Astrocyte of the cerebellum (primary cell): ENCODE measurements at regions not wholly inside any gene's neighbourhood (a gene's known extent, or its start where the extent isn't known, plus 50 kb on each side); places are given as distances from the start of the nearest gene placed in this dataset.

Experiments used
- DNase-seq: peaks from one replicate; pipeline ENCODE4 v3.0.0-alpha.2; 2011; ENCODE audit warnings: low read depth
- H3K4me3 ChIP-seq: 2 replicates; pipeline ENCODE4 v1.5.1; 2011; ENCODE audit warnings: mild to moderate bottlenecking, low read depth, low read length, moderate library complexity
- in situ Hi-C: cut with HindIII; loops from 2 replicates; pipeline ENCODE4 v1.10.0; 2017; ENCODE audit warnings: low sequenced_read_pairs
- TF ChIP-seq, protein P1 (sequence below): IDR thresholded peaks from 2 replicates; pipeline ENCODE4 v1.5.1; 2012; ENCODE audit warnings: low read length, low read depth, moderate library complexity, mild to moderate bottlenecking; ENCODE audit errors: missing control alignments

GRCh38 chr14:44379292-44379977, 127.6 kb downstream of the FSCB start:
- no peak for DNase-seq
- TF ChIP-seq, protein P1, sequence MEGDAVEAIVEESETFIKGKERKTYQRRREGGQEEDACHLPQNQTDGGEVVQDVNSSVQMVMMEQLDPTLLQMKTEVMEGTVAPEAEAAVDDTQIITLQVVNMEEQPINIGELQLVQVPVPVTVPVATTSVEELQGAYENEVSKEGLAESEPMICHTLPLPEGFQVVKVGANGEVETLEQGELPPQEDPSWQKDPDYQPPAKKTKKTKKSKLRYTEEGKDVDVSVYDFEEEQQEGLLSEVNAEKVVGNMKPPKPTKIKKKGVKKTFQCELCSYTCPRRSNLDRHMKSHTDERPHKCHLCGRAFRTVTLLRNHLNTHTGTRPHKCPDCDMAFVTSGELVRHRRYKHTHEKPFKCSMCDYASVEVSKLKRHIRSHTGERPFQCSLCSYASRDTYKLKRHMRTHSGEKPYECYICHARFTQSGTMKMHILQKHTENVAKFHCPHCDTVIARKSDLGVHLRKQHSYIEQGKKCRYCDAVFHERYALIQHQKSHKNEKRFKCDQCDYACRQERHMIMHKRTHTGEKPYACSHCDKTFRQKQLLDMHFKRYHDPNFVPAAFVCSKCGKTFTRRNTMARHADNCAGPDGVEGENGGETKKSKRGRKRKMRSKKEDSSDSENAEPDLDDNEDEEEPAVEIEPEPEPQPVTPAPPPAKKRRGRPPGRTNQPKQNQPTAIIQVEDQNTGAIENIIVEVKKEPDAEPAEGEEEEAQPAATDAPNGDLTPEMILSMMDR, result no peak
- in situ Hi-C loops, result no loop called here
- H3K4me3 ChIP-seq, result no peak overlapping the region

- TF ChIP-seq, protein P1, result no peak
- in situ Hi-C loops, result no loop called here
- no peak overlapping the region for H3K4me3 ChIP-seq
- no peak for DNase-seq
These were observed 132.2 kb downstream of the FSCB start for GRCh38 chr14:44374906-44375305.

DNA sequence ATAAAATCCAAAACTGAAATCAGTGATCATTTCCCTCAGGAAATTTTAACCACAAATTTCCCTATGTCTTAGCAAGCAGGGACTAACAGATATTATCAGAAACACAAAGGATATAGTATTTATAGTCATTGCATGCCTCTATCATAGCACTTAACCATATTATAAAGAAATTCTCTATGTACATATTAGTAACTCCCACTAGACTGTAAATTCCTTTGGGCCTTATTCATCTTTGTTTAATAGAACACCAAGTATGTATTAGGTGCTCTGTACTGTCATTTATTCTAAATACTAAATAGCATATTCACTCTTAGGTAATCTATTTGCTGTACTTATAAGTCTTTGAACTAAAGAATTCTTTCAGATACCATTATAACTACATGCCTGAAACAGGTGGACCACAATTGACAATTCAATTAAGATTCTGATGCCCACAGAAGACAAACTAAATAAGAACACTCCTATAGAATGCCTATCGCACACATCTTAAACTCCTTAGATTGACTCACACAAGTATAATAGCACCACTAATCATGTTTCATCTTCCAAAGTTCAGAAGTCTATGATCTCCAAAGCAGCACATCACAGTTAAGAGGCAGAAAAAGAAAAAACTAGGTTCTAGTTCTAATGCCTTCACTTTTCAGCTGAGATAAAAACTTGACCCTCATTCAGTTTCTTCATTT, 134.1 kb downstream of the FSCB start:
- in situ Hi-C loops, result no loop called here
- H3K4me3 ChIP-seq, result no peak overlapping the region
- TF ChIP-seq, protein P1, result no peak
- no peak for DNase-seq

GRCh38 chr14:44372231-44372630, 134.9 kb downstream of the FSCB start:
- DNase-seq, result no peak
- TF ChIP-seq, protein P1, result no peak
- no peak overlapping the region for H3K4me3 ChIP-seq
- in situ Hi-C loops, result no loop called here

GRCh38 chr14:44370727-44371126, 136.4 kb downstream of the FSCB start:
- H3K4me3 ChIP-seq, result no peak overlapping the region
- DNase-seq, result no peak
- in situ Hi-C loops, result no loop called here
- TF ChIP-seq, protein P1, result no peak

GRCh38 chr14:44369401-44370123, 137.5 kb downstream of the FSCB start:
- no peak for DNase-seq
- in situ Hi-C loops, result no loop called here
- TF ChIP-seq, protein P1, result no peak

More at GRCh38 chr14:44369401-44370123, 137.5 kb downstream of the FSCB start:
- no peak overlapping the region for H3K4me3 ChIP-seq
